NCI-H1092 treated with DMSO at 0.1 percent for 48 hours (cell line): ENCODE measurements at regions not wholly inside any gene's neighbourhood (a gene's known extent, or its start where the extent isn't known, plus 50 kb on each side); places are given as distances from the start of the nearest gene placed in this dataset.

Experiments used
- DNase-seq: peaks from one replicate; lab custom pipeline; 2025; lab: John Stamatoyannopoulos, UW

DNA sequence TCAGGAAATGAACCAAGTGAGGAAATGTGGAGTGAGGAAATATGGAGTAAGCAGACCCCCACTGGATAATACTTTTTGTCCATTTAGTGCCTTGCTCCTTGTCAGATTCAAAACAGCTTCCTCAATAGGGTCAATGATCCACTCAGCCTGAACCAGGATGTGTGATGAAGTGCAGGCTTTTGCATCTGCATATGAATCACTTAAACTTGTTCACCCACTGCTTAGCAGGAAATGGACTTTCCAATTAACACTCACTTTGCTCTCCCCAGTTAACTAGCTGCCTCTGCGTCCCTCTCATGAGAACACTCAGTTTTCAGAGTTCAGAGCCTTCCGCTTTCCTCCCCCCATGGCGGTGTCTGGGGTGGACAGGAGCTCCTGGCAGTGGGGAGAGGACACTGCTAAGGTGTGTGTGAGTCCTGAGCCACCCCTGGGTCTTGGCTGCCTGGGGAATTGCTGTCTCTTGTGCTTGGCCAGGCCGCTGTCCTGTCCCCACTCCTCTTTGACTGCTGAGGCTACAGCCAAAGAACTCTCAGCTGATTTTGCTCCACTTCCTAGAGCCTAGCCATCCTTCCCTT, 621.8 kb downstream of the CDH26 start:
- no peak for DNase-seq

DNA sequence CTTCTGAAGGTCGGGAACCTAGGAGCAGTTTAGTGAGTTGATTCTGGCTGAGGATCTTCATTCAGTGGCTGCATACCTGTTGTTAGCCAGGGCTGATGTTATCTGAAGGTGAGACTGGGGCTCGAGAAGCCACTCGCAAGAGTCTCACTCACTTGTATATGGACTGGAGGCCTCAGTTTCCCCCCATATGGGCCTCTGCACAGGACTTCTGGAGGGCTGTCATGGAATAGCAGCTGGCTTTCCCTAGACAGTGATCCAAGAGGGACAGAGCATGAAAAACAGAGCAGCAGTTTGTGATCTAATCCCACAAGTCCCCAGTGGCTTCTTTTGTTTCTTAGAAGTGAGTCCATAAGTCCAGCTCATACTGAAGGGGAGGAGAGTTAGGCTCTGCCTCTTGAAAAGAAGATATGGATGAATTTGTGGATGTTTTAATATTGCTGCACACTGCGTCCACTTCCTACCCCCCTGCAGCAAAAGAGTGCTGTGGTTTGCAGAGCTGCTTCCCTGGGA, 623.4 kb downstream of the CDH26 start:
- no peak for DNase-seq

DNA sequence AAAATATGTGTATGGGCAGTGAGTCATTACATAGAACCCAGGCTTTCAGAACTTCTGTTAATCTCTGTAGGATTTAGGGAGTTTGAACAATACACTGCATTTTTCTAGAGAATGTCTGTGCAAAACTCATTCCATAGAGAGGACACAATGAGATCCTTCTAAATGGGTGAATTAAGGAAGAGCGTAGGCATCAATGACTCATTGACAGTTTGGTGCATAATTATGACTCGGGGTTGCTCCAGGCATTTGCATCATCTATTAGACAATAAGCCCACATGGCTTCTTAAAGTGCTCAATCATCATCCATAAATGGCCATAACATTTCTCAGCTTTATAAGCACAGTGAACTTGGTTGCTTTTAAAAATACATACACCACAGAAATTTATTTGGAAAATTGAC, 625.5 kb downstream of the CDH26 start:
- no peak for DNase-seq

DNA sequence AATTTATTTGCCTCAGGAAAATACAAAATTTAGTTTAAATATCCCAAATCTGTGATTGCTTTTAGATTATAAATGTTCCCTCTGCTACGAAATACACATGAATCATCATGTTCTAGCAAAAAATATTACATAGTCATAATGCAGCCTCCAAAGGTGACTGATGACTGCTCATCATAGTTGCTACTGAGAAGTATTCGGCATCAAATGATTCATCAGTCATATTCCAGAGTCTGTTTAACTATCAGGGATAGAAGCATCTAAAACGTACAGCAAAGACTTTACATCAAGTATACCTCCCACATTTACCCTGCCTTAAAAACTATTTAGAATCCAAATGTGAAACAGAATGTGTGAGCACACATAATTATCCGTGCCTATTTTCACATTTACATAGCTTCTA, 626.0 kb downstream of the CDH26 start:
- no peak for DNase-seq

DNA sequence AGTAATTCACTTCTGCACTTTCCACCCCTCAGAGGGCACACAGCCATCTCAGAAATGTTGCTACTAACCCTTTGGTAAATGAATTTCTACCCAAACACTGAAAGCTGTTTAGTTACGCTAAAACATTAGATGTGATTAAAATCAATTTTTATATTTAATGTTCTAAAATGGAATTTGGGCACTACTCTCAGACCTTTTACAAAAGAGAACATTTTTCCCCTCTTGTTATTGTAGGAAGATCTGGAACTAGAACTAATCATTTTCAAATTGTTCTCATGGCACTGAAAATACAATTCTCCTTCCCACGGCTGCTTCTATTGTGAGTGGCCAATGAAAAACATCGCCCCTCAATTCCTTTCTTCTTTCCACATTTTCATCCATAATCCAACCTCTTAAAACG, 627.4 kb downstream of the CDH26 start:
- no peak for DNase-seq

DNA sequence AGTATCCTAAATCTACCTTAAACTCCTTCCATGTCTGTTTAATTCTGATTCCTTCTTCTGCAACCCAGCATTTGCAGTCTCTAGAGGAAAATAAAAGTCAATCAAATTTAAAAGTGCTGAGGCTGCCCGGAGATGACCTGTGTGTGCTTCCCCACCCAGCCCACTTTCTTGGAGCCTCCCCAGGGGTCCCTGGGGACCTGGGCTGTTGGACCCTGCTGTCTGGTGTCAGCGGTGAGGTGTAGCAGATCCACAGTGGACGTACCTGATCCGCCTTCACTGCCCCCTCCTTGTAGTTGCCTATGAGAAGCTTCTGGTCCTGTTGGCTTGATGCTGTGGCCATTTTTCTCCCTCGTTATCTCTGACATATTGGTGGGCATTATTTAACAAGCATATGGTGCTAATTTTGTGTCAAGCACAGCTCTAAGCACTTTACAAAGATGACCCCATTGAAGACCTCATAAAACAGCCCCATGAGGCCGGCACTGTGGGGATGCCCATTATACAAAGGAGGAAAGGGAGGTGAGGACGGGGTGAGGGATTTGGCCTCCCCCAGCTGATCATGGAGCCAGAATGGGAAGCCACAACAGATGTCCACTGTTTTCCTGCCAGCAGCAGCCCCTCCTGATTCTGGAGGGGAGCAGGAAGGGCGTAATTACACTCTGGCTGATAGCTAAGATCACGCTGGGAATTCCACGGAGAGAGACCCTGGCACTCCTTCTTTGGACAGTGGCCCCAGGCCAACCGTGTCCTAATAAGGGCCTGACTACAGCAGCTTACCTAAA, 628.2 kb downstream of the CDH26 start:
- DNase-seq: peak; percentile 84

DNA sequence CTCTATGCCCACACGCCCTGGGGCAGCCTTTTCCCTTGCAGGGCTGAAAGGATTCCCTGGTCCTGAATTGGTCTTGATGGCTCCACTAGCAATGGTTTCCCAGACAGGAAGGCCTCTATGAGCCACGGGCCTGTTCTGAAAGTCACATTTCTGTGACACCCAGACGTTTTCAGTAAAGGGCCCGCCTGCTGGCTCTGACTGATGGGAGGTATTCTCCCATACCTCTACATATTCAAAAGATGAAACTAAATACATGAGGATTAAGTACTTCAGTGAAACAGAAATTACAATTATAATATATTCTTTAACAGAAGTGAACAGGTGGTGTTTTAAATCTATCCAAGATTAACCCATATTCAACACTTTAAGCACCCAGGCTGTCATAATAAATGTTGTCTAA, 629.8 kb downstream of the CDH26 start:
- no peak for DNase-seq

DNA sequence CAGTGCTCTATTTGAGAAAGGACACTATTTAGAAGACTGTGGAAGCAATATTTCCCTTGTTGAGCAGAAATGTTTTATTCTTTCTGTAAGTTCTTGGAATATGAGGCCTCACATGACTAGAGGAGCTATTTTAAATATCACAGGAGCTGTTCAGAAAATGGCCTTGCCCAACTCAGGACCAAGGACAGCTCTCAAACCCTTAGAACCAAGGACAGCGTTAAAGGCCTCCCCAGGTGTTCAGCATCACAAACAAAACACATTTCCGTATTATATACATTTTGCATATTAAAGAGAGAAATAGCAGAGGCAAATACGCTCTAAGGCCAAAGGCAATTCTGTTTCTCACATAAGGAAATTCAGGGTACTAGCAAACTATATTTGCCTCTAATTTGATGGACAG, 631.4 kb downstream of the CDH26 start:
- no peak for DNase-seq

DNA sequence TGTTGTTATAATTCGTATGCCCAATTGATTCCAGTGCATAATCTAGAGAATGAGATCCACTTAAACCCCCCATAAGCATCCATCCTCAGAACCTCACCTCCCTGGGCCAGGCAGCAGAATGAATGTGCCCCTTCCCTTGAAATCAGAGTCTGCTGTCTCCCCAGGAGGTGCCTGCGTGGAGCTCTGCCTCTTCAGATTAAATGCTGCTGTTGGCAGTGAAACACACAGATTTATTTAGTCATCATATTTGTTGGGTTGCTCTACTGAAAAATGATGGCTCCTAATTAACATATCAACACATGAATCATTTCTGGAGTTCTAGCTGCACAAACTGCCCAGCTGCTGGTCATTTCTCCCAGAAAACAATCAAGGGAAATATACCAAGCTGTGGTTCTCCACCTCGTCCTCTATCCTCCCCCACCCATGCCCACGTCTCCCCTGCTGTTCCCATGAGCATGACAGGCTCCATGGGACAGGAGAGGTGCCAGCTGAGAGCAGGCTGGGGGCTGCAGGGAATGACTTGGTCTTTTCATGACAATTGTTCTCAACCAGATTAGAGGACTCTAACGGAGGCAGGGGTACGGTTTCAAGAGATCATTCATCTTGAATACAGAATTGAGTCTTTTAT, 633.1 kb downstream of the CDH26 start:
- peak; percentile 33 for DNase-seq

DNA sequence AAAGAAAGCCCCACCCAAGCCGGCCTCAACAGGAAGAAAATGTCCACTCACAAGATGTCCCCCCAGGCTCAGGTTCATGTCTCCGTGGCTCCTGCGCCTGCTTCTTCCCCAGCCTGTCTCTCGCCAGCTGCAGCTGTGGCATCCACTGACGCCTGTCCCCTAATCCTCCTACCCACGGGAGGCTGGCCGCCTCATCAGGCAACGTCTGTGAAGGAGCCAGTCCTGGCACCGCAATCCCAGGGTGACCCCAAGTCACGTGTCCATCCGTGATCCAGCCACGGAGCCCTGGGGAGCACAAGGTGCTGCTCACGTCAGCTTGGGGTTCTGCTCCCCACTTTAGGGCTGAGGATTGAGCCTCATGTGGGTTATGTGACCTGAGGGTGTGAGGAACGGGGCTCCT, 640.3 kb downstream of the CDH26 start:
- DNase-seq: no peak

DNA sequence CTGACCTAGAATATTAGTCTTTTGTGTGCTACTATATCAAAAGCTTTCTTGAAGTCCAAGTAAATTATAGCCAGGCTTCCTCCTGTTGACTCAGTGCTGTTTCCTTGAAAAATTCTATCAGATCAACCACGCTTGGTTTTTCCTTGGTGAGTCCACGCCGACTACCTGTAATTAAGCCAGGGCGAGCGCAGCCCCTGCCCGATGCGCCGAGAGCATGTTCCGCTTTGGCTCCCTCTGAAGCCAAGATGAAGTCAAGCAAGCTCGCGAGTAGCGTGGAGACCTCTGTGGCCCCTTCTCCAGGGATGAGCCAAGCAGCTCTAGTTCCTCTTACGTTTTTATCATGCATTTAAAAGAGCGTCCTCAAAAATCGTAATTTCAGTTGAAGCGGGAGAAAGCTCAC, 641.2 kb downstream of the CDH26 start:
- no peak for DNase-seq

DNA sequence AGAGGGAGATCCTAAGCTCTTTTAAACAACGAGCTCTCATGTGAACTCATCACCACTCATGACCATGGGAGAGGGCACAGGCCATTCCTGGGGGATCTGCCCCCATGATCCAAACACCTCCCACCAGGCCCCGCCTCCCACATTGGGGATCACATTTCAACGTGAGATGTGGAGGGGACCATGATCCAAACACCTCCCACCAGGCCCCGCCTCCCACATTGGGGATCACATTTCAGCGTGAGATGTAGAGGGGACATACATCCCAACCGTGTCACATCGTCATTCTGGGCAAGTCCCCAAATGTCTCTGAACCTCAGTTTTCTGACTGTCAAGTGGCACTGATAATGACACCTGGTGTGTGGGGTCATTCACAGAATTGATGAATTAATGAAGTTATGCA, 641.8 kb downstream of the CDH26 start:
- no peak for DNase-seq

DNA sequence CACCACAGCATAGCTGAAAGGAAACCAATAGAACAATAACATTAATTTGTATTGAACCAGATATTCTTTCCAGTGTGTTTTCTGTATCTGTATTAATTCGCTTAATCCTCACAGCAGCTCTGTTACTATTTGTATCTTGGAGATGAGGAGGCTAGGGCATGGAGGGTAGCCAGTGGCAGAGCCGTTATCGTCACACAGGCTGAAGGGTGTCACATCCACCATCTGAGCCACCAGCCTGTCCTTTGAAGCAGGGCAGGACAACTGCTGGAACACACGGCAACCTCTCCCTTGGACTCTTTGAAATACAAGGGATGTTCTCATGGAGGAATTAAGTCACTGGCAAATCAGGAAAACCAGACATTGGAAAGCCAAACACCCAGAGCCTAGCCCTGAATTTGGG, 628.0 kb upstream of the CDH4 start:
- DNase-seq: no peak

DNA sequence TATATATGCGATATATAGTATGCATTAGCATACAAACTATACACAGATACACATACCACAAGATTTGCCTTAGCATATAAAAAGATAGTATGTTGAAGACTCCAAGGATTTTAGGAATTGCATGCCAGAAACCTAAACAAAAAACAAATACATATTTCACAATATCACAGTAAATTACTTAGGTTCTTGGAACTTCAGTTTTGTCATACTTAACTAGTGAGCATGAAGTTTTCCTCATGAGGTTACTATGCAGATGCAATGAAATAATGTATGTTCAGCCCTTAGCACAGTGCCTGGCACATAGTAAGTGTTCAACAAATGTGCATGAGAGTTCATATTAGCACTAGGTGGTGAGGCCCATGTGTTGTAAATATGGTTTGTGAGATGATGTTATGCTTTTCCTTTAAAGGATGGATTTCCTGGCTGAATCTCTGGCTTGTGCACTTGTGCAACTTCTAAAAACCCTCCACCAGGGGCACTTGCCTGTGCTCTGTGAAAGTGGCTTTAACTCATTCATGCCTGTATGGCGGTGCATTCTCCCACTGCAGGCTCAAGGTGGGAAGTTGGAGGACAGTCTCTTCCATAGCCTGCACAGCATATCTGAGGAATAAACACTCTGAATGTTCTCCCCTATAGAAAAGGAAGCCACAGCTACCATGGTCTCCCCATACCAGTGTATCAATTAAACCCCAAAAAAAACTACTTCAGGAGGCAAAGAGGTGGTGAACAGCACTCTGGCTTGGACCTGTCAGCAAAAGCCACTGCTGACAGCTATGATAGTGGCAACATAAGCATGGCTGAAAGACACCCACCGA, 624.1 kb upstream of the CDH4 start:
- no peak for DNase-seq

DNA sequence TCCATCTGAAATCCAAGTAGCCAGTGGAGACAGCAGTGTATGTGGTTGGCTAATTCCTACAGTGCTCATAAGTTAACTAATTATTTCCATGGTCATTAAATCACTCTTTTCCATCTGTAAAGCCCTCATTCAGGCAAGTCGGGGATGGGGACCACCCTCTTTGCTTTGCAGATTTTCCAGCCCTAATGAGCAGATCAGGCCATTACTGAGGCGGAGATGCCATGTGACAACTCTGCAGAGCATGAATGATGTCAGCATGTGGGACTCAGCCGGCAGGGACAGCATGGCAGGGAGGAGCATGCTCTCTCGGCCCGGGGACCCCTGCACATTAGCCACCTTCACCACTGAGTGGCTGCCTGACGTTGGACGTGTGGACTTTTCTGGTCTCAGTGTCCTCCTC, 623.3 kb upstream of the CDH4 start:
- no peak for DNase-seq

DNA sequence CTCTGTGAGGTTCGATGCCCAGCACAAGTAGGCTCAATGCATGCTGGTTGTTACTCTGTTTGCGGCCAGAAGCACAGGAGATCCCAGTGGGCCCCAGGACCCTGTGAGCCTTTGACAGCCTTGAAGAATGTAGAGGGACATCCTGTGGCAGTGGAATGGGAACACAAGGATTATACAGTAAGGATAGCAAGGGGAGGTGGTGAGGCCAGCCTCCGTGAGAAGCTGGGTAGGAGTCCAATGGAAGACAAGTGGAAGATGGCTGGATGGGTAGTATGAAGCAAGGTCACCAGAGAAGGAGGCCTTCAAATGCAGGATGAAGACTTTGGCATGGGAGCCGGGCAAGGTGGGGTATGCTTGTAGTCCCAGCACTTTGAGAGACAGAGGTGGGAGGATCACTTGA, 622.9 kb upstream of the CDH4 start:
- DNase-seq: no peak

DNA sequence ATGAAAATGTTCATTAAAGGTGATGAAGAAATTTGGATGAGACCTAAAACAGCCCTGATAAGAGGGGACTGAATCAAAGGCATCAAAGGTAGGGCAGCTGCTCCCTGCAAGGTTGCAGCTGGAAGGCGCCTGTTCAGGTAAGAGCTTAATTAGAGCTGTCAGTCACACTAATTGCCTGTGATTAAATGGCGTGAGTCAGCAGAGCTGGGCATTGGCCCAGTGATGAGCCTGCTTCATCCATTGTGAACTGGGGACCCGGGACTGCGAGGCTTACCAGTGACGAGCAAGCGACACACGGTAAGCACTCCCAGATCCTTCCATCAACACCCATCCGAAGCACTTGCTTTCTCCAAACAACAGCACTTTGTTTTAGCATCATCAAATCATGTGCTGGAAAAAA, 621.5 kb upstream of the CDH4 start:
- peak; percentile 65 for DNase-seq

DNA sequence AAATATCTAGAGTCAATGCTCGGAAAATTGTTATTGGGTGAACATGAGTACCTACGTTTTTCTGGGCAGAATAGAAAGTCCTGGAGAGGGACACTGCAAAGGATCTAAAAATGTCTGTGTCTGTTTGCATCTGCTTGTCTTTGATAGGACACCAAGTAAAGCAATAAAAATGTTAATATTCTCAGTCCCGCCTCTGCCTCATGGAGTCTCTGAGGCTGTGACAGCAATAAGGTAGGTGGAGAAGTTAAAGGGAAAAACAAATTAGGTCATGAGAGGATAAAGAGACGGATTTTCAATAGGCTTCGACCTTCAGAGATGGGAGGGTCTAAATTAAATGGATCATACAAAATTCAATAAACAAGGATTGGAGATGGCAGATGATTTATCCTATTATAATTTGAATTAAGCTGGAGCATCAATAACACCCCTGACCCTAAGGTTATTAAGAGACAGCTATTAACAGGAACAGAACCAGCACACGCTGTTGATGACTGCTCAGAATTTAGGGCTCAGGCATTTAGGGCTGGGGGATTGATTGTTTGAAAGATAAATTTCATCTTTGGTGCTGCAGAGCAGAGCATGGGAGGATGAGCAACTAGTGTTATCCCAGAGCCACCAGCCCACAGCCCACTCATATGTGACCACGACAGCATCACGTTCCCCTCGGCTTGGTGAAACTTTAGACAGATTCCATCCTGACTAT, 620.3 kb upstream of the CDH4 start:
- DNase-seq: no peak

DNA sequence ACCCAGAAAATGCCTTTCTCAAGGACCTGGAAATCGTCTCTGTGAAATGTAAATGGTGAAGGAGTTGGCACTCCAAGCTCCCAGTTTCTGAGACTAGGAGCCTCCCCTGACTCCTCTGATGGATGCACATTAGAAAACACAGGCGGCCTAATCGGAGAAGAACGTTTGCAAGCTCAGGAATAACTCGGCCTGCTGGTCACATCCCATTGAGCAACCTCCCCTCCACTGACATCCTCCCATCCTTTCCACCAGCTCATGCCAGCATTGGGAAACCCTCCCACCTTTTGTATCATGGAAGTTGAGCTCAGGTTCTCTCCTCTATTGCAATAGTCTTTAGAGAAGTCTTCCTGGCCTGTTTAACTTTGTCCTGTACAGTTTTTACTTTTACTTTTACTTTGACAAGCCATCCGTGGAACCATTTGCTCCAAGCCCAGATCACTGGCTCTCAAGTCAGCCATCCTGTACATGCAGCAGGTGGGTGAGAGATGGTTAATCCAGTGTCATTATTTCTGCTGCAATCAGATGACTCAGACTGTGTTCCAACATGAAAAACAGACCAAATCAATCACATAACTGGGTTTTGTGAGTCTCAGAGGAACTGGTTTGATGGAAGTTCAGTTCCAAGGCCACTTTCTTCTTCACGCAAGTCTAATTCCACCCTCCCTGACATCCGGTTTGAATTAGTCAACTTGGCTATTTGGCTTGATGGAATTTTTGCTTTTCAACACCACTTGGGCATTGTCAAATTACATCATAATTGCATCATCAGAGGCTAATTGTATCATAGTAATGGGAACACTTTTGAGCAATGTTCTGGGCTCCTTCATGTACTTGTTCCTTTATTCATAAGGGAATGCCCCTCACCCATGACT, 619.4 kb upstream of the CDH4 start:
- DNase-seq: no peak

DNA sequence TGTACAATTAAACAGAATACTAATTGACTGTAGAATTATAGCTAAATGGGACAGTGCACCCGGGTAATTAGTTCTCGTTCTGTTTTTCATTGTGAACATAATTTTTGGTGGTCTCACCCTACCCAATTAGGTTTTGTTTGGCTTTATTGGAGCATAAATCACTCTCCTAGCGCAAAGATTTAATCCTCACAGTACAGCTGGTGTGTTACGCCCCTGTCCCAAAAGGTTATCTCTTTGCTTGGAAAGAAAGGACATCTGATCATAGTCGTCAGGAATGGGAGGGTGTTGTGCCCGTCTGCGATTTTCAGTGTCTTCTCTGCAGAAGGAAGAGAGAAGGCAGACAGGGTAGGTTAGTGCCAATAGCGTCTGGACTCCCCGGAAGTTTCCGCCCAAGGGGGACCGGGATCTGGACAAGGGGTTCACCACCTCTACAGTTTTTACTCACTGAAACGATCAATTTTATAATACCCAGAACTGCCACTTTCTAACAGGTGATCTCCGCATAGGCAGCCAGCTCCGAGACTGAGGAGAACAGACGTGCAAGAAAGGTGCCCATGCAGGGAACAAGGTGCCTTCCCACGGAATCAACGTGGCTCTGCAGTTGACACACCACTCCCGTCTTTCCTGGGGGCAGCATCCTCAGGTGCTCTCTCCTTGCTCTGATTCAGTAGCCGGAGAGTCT, 617.4 kb upstream of the CDH4 start:
- no peak for DNase-seq
